ENCODE measurements at regions not wholly inside any gene's neighbourhood (a gene's known extent, or its start where the extent isn't known, plus 50 kb on each side); places are given as distances from the start of the nearest gene placed in this dataset.

DNA sequence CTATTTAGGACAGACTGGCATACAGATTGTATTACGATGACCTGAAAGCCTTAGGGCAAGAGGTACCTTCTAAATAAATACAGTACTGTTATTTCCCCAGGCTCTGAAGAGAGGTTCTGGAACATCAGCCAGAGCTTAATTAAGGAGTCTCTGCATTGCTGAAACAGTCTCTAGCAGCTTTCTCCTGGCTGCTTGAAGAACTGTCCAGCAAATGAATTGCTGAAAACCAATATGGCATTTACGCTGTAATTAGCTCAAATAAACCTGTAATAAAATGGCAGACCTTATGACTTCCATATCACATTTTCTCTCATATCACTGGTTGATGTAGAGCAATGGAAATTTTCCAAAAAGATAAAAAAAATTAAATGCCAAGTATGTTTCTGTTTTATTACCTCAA lies 636.3 kb downstream of the GABRG2 start:
- Histone ChIP-seq H3K9me2 (replicated peaks; ENCODE audit: insufficient read depth, low read length) (no peaks in the 10 kb centered on the region), H3K4me1 (ENCODE audit: low read length) (no peaks in the 10 kb centered on the region), H2AFZ (ENCODE audit: low read length) (no peak overlapping the region), H3K9ac (ENCODE audit: low read length) (no peak overlapping the region), H3K36me3 (ENCODE audit: insufficient read depth, low read length) (no peaks in the 10 kb centered on the region), H3K27me3 (ENCODE audit: low read length) (no peaks in the 10 kb centered on the region), H3K79me2 (ENCODE audit: low read length) (no peaks in the 10 kb centered on the region), H3K4me2 (ENCODE audit: low read depth, low read length, poor library complexity, severe bottlenecking) (no peak overlapping the region), H4K20me1 (ENCODE audit: insufficient read depth, low read depth, low read length) (no peaks in the 10 kb centered on the region), H3K4me3 (ENCODE audit: low read length) (no peak overlapping the region), H3K9me3 (ENCODE audit: low read length) (peaks cover 8% of the 10 kb centered on the region; the same call in 1 of the 2 replicates), H3K27ac (ENCODE audit: low read length) (no peak overlapping the region)
- DNase-seq: no peak

DNA sequence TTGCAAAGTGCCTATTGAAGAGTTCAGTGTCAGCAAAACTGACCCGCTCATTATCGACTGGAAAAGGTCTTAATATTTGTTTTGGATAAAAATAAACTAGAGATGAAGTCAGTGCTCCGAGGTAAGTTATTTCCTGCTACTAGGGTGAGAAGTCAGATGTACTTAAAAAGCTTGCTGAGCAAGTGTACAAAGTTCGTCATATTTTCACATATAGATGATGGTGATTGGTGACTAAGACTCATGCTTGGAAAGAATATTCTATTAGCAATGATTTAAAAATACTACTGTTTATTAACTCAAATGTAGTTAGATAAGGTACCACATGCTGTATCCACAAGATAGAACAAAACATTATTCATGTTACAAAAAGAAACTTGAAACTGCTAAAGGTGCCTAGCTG lies 643.7 kb downstream of the GABRG2 start:
- no peaks in the 10 kb centered on the region for H3K4me1 ChIP-seq (ENCODE audit: low read length)
- H4K20me1 ChIP-seq (ENCODE audit: insufficient read depth, low read depth, low read length): no peaks in the 10 kb centered on the region
- DNase-seq: no peak
- H3K36me3 ChIP-seq (ENCODE audit: insufficient read depth, low read length): no peaks in the 10 kb centered on the region
- no peaks in the 10 kb centered on the region for H3K9me3 ChIP-seq (ENCODE audit: low read length)
- H2AFZ ChIP-seq (ENCODE audit: low read length): no peak overlapping the region
- no peak overlapping the region for H3K27ac ChIP-seq (ENCODE audit: low read length)
- no peaks in the 10 kb centered on the region for H3K27me3 ChIP-seq (ENCODE audit: low read length)
- no peaks in the 10 kb centered on the region for H3K79me2 ChIP-seq (ENCODE audit: low read length)
- no peaks in the 10 kb centered on the region for H3K9me2 ChIP-seq (replicated peaks; ENCODE audit: insufficient read depth, low read length)
- no peak overlapping the region for H3K4me3 ChIP-seq (ENCODE audit: low read length)
- no peak overlapping the region for H3K4me2 ChIP-seq (ENCODE audit: low read depth, low read length, poor library complexity, severe bottlenecking)
- no peak overlapping the region for H3K9ac ChIP-seq (ENCODE audit: low read length)

GRCh38 chr5:162719720-162720119 lies 652.1 kb downstream of the GABRG2 start:
- H3K4me3 ChIP-seq (ENCODE audit: low read length): no peak overlapping the region
- no peaks in the 10 kb centered on the region for H3K27me3 ChIP-seq (ENCODE audit: low read length)
- no peaks in the 10 kb centered on the region for H3K79me2 ChIP-seq (ENCODE audit: low read length)
- H3K36me3 ChIP-seq (ENCODE audit: insufficient read depth, low read length): no peaks in the 10 kb centered on the region
- peaks cover 4% of the 10 kb centered on the region; the same call in 1 of the 2 replicates for H3K9me3 ChIP-seq (ENCODE audit: low read length)
- no peak overlapping the region for H3K9ac ChIP-seq (ENCODE audit: low read length)
- H2AFZ ChIP-seq (ENCODE audit: low read length): no peak overlapping the region
- no peak overlapping the region for H3K27ac ChIP-seq (ENCODE audit: low read length)
- no peaks in the 10 kb centered on the region for H3K9me2 ChIP-seq (replicated peaks; ENCODE audit: insufficient read depth, low read length)
- H3K4me2 ChIP-seq (ENCODE audit: low read depth, low read length, poor library complexity, severe bottlenecking): no peak overlapping the region
- no peaks in the 10 kb centered on the region for H3K4me1 ChIP-seq (ENCODE audit: low read length)
- DNase-seq: no peak
- H4K20me1 ChIP-seq (ENCODE audit: insufficient read depth, low read depth, low read length): no peaks in the 10 kb centered on the region

DNA sequence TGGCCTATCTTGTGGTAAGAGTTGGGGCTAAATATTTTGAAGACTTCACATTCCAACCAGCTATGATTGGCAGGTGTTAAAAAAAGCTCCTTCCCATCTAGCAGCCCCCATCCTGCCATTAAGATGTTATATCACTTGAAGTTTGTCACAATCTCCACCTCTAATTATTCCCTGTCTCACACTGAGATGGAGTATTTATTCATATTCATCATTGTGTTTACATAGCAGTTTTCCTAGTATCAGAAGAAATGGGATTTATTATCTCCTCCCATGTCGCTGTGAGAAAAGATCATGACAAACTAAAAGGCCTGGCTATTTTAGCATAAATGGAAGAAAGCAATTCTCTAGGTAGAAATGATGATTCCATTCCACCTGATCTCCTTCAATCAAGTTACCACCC lies 653.6 kb downstream of the GABRG2 start:
- H3K27ac ChIP-seq (ENCODE audit: low read length): no peak overlapping the region
- H2AFZ ChIP-seq (ENCODE audit: low read length): no peak overlapping the region
- peaks cover 4% of the 10 kb centered on the region; the same call in 1 of the 2 replicates for H3K9me3 ChIP-seq (ENCODE audit: low read length)
- H4K20me1 ChIP-seq (ENCODE audit: insufficient read depth, low read depth, low read length): no peaks in the 10 kb centered on the region
- H3K79me2 ChIP-seq (ENCODE audit: low read length): no peaks in the 10 kb centered on the region
- no peak overlapping the region for H3K4me3 ChIP-seq (ENCODE audit: low read length)
- no peaks in the 10 kb centered on the region for H3K9me2 ChIP-seq (replicated peaks; ENCODE audit: insufficient read depth, low read length)
- no peak overlapping the region for H3K9ac ChIP-seq (ENCODE audit: low read length)
- no peaks in the 10 kb centered on the region for H3K4me1 ChIP-seq (ENCODE audit: low read length)
- DNase-seq: no peak
- no peaks in the 10 kb centered on the region for H3K27me3 ChIP-seq (ENCODE audit: low read length)
- no peak overlapping the region for H3K4me2 ChIP-seq (ENCODE audit: low read depth, low read length, poor library complexity, severe bottlenecking)
- H3K36me3 ChIP-seq (ENCODE audit: insufficient read depth, low read length): no peaks in the 10 kb centered on the region

- Histone ChIP-seq H3K27me3 (ENCODE audit: low read length) (0 out of 2 replicates have a peak, but pooled peaks cover 3% of the 10 kb centered on the region), H3K4me2 (ENCODE audit: low read depth, low read length, poor library complexity, severe bottlenecking) (no peak overlapping the region), H3K4me1 (ENCODE audit: low read length) (no peaks in the 10 kb centered on the region), H4K20me1 (ENCODE audit: insufficient read depth, low read depth, low read length) (no peaks in the 10 kb centered on the region), H3K9me3 (ENCODE audit: low read length) (no peaks in the 10 kb centered on the region; the same call in 1 of the 2 replicates), H2AFZ (ENCODE audit: low read length) (no peak overlapping the region), H3K9me2 (replicated peaks; ENCODE audit: insufficient read depth, low read length) (no peaks in the 10 kb centered on the region), H3K9ac (ENCODE audit: low read length) (no peak overlapping the region), H3K79me2 (ENCODE audit: low read length) (no peaks in the 10 kb centered on the region), H3K36me3 (ENCODE audit: insufficient read depth, low read length) (no peaks in the 10 kb centered on the region), H3K4me3 (ENCODE audit: low read length) (no peak overlapping the region), H3K27ac (ENCODE audit: low read length) (no peak overlapping the region)
- DNase-seq: no peak
Observed at GRCh38 chr5:162752612-162753011, 684.8 kb upstream of the CCNG1 start.

- Histone ChIP-seq H3K27ac (ENCODE audit: low read length) (no peak overlapping the region), H3K9me3 (ENCODE audit: low read length) (no peaks in the 10 kb centered on the region), H3K36me3 (ENCODE audit: insufficient read depth, low read length) (no peaks in the 10 kb centered on the region), H4K20me1 (ENCODE audit: insufficient read depth, low read depth, low read length) (no peaks in the 10 kb centered on the region), H3K27me3 (ENCODE audit: low read length) (no peaks in the 10 kb centered on the region), H2AFZ (ENCODE audit: low read length) (no peak overlapping the region), H3K4me2 (ENCODE audit: low read depth, low read length, poor library complexity, severe bottlenecking) (no peak overlapping the region), H3K4me3 (ENCODE audit: low read length) (no peak overlapping the region), H3K79me2 (ENCODE audit: low read length) (no peaks in the 10 kb centered on the region), H3K9me2 (replicated peaks; ENCODE audit: insufficient read depth, low read length) (peaks cover 2% of the 10 kb centered on the region; the same call in 1 of the 2 replicates), H3K4me1 (ENCODE audit: low read length) (no peaks in the 10 kb centered on the region), H3K9ac (ENCODE audit: low read length) (no peak overlapping the region)
- DNase-seq: no peak
Observed at GRCh38 chr5:162762119-162762518, 675.3 kb upstream of the CCNG1 start.

DNA sequence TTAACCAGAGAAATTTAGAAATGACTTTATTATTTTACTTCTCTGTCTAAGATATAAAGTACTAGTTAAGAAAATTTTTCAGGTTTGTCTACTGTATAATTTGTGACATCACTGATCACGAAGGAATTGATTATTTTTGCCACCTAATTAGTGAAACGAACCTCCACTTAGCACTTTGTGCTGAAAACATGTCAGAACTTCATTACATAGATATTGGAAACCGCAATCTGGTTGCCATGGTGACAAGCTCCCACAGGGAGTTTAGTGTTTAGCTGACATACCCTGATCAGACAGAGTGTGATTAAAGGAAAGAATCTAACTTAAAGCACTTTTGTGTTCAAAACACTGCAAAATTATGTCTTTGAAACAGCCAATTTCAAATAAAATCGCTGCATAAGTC lies 668.4 kb upstream of the CCNG1 start:
- H3K36me3 ChIP-seq (ENCODE audit: insufficient read depth, low read length): no peaks in the 10 kb centered on the region
- H3K79me2 ChIP-seq (ENCODE audit: low read length): no peaks in the 10 kb centered on the region
- H4K20me1 ChIP-seq (ENCODE audit: insufficient read depth, low read depth, low read length): no peaks in the 10 kb centered on the region
- no peak overlapping the region for H3K9ac ChIP-seq (ENCODE audit: low read length)
- H3K27me3 ChIP-seq (ENCODE audit: low read length): no peaks in the 10 kb centered on the region
- no peak overlapping the region for H2AFZ ChIP-seq (ENCODE audit: low read length)
- 0 out of 2 replicates have a peak, but pooled peaks cover 2% of the 10 kb centered on the region for H3K9me2 ChIP-seq (replicated peaks; ENCODE audit: insufficient read depth, low read length)
- H3K9me3 ChIP-seq (ENCODE audit: low read length): no peaks in the 10 kb centered on the region
- peaks cover 9% of the 10 kb centered on the region; the same call in 1 of the 2 replicates for H3K4me1 ChIP-seq (ENCODE audit: low read length)
- no peak overlapping the region for H3K27ac ChIP-seq (ENCODE audit: low read length)
- H3K4me2 ChIP-seq (ENCODE audit: low read depth, low read length, poor library complexity, severe bottlenecking): no peak overlapping the region
- H3K4me3 ChIP-seq (ENCODE audit: low read length): no peak overlapping the region
- DNase-seq: no peak

- H3K36me3 ChIP-seq (ENCODE audit: insufficient read depth, low read length): no peaks in the 10 kb centered on the region
- 0 out of 2 replicates have a peak, but pooled peaks cover 1% of the 10 kb centered on the region for H3K9me2 ChIP-seq (replicated peaks; ENCODE audit: insufficient read depth, low read length)
- no peak overlapping the region for H3K27ac ChIP-seq (ENCODE audit: low read length)
- no peaks in the 10 kb centered on the region for H3K4me1 ChIP-seq (ENCODE audit: low read length)
- no peaks in the 10 kb centered on the region for H3K79me2 ChIP-seq (ENCODE audit: low read length)
- H3K4me2 ChIP-seq (ENCODE audit: low read depth, low read length, poor library complexity, severe bottlenecking): no peak overlapping the region
- no peak overlapping the region for H3K4me3 ChIP-seq (ENCODE audit: low read length)
- no peak for DNase-seq
- no peaks in the 10 kb centered on the region for H4K20me1 ChIP-seq (ENCODE audit: insufficient read depth, low read depth, low read length)
- H3K27me3 ChIP-seq (ENCODE audit: low read length): no peaks in the 10 kb centered on the region
- no peak overlapping the region for H2AFZ ChIP-seq (ENCODE audit: low read length)
- no peaks in the 10 kb centered on the region for H3K9me3 ChIP-seq (ENCODE audit: low read length)
- H3K9ac ChIP-seq (ENCODE audit: low read length): no peak overlapping the region
Observed at GRCh38 chr5:162785673-162786072, 651.7 kb upstream of the CCNG1 start.

GRCh38 chr5:162786234-162786633 lies 651.2 kb upstream of the CCNG1 start:
- H3K36me3 ChIP-seq (ENCODE audit: insufficient read depth, low read length): no peaks in the 10 kb centered on the region
- no peaks in the 10 kb centered on the region for H3K27me3 ChIP-seq (ENCODE audit: low read length)
- H3K4me3 ChIP-seq (ENCODE audit: low read length): no peak overlapping the region
- H4K20me1 ChIP-seq (ENCODE audit: insufficient read depth, low read depth, low read length): no peaks in the 10 kb centered on the region
- no peaks in the 10 kb centered on the region for H3K9me2 ChIP-seq (replicated peaks; ENCODE audit: insufficient read depth, low read length)
- H3K79me2 ChIP-seq (ENCODE audit: low read length): no peaks in the 10 kb centered on the region
- DNase-seq: no peak
- H3K9me3 ChIP-seq (ENCODE audit: low read length): no peaks in the 10 kb centered on the region
- H3K4me2 ChIP-seq (ENCODE audit: low read depth, low read length, poor library complexity, severe bottlenecking): no peak overlapping the region
- no peak overlapping the region for H3K9ac ChIP-seq (ENCODE audit: low read length)
- no peak overlapping the region for H2AFZ ChIP-seq (ENCODE audit: low read length)
- H3K27ac ChIP-seq (ENCODE audit: low read length): no peak overlapping the region
- H3K4me1 ChIP-seq (ENCODE audit: low read length): no peaks in the 10 kb centered on the region

Data from Karpas-422 (cell line).